ENCODE measurements at regions not wholly inside any gene's neighbourhood (a gene's known extent, or its start where the extent isn't known, plus 50 kb on each side); places are given as distances from the start of the nearest gene placed in this dataset.
"Not testable (repeated sequence)": the region's sequence is repeated elsewhere in the genome, so short reads cannot be mapped to it uniquely, and the experiment has no call there.

- DNase-seq = peak; percentile 79 to 90
Observed at GRCh38 chr18:26649193-26649543, 100.8 kb upstream of the KCTD1 start.

- peak in 1 of 2 experiments; percentile 73 for DNase-seq
Observed at GRCh38 chr18:26648509-26649192, 100.3 kb upstream of the KCTD1 start.

DNA sequence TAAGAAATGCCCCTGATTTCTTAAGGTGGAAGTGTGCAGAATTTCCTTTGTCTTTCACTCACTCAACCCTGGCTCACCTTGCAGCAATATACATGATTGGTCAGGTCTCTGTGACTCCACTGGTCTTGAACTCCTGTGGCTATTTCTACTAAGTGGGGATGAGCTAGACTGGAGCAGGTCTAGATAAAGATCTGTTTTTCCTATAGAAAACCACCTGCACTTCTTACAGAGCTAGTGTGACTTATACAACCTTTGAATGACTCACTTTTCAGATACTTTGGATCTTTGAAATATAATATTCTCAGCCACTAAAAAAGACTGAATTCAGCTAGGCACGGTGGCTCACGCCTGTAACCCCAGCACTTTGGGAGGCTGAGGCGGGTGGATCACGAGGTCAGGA is 98.5 kb upstream of the KCTD1 start:
- DNase-seq = no peak

GRCh38 chr18:26642440-26643348 is 94.3 kb upstream of the KCTD1 start:
- no peak for DNase-seq

DNA sequence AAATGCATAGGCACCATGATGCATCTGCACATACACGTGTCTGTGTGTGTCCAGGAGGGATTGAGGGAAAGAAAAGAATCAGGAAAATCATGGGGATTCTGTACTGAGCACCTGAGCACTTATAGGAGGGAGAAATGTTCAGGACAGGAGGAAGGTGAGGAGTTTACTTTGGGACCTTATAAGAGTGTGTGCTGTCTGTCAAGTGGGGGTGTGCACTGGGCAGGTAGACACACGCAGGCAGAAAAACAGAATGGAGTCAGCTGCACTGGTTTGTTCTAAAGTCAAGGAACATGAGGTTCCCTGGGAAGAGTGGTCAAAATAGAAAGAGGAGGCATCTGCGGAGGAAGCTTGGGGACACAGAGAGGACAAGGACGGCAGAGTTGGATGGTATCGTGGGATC is 92.2 kb upstream of the KCTD1 start:
- no peak for DNase-seq

- DNase-seq = no peak
Observed at GRCh38 chr18:26639149-26639548, 90.8 kb upstream of the KCTD1 start.

DNA sequence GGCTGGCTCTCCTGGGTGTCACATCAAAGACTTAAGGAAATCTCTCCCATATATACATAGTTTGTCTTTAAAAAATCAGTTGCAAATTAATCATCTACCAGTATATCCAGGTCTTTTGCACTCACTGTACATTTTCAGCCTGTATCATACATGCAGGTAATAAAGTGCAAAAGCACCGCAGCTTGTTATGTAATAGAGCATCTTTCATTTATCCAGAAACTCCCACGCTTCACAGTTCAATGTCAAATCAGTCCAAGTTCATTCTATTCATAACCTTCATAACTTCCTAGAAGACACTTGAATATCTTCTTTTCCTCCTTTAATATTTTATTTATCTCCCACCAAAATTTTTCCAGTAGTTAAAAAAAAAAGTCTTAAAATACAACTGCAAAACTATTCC is 89.6 kb upstream of the KCTD1 start:
- no peak for DNase-seq

GRCh38 chr18:26637324-26637723 is 89.0 kb upstream of the KCTD1 start:
- no peak for DNase-seq

GRCh38 chr18:26635466-26635865 is 87.1 kb upstream of the KCTD1 start:
- no peak for DNase-seq

- no peak for DNase-seq
Observed at GRCh38 chr18:26634631-26635030, 86.3 kb upstream of the KCTD1 start.

DNA sequence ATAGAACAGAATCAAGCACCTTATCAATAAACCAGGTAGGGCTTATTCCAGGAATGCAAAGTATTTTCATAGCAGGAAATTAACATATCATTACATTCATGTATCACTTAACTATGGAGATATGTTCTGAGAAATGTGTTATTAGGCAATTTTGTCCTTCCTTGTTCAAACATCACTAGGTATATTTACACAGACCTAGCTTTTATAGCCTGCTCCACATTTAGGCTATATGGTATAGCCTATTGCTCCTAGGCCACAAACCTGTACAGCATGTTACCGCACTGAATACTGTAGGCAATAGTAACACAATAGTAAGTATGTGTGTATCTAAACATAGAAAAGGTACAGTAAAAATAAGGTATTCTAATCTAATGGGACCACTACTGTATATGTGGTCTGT is 82.8 kb upstream of the KCTD1 start:
- no peak for DNase-seq

DNA sequence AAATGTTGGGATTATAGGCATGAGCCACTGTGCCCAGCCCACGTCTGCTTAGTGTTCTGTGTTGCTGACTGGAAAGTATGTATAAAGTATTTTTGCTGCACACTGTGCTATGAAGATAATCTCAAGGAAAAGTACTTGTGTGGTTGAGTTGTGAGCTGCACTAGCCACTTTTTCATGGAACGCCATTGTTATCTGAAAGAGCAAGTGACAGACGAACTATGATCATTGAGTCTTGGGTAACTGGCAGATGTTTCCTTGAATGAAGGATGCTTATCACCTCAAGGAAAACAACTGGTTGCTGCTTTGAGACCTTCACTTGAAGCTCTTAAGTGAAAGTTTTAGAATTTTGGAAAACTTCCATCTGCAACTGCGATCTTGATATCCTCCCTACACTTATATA is 82.2 kb upstream of the KCTD1 start:
- no peak for DNase-seq

GRCh38 chr18:26628017-26628416 is 79.7 kb upstream of the KCTD1 start:
- no peak for DNase-seq

GRCh38 chr18:26624443-26624842 is 76.1 kb upstream of the KCTD1 start:
- DNase-seq = no peak

DNA sequence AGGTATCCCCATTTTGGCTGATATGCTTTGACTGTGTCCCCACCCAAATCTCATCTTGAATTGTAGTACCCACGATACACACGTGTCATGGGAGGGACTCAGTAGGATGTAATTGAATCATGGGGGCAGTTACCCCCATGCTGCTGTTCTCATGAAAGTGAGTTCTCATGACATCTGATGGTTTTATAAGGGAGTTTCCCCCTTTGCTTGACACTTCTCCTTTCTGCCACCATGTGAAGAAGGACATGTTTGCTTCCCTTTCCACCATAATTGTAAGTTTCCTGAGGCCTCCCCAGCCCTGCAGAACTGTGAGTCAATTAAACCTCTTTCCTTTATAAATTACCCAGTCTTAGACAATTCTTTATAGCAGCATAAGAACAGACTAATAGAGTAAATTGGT is 75.0 kb upstream of the KCTD1 start:
- DNase-seq = not testable (repeated sequence)

GRCh38 chr18:26621161-26622026 is 73.0 kb upstream of the KCTD1 start:
- peak in 1 of 2 experiments; percentile 21 for DNase-seq

DNA sequence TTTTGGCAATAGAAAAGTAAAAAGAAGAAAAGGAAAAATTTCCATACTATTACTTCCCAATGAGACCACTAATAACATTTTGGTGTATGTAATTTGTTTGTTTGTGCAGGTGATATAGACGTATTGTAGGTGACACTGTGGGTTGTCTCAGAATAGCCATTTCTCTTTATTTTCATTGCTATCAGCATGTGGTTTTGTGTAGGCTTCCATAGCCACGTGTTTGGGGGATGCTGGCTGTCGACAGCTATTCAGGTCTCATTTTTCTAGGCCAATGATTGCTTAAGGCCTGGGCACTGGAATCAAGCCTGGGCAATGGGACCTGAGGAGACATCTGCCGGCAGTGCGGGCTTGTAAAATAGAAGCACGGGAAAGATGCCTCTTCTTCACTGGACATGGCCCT is 71.0 kb upstream of the KCTD1 start:
- DNase-seq = no peak

GRCh38 chr18:26618135-26618534 is 69.8 kb upstream of the KCTD1 start:
- DNase-seq = no peak

GRCh38 chr18:26617151-26617554 is 68.8 kb upstream of the KCTD1 start:
- no peak for DNase-seq

GRCh38 chr18:26614374-26614773 is 66.0 kb upstream of the KCTD1 start:
- no peak for DNase-seq

Measured in NCI-H526 (cell line).